Epithelial cell of esophagus (primary cell): ENCODE measurements at regions not wholly inside any gene's neighbourhood (a gene's known extent, or its start where the extent isn't known, plus 50 kb on each side); places are given as distances from the start of the nearest gene placed in this dataset.
"Not testable (repeated sequence)": the region's sequence is repeated elsewhere in the genome, so short reads cannot be mapped to it uniquely, and the experiment has no call there.

Experiments
- DNase-seq: peaks from one replicate; pipeline ENCODE4 v3.0.0; 2010; ENCODE audit warnings: low read depth
- H3K4me3 ChIP-seq: 2 replicates; pipeline ENCODE4 v1.5.1; 2011; ENCODE audit warnings: mild to moderate bottlenecking, low read length, control low read depth
- CTCF ChIP-seq: IDR thresholded peaks from 2 replicates; pipeline ENCODE4 v1.5.1; 2011; ENCODE audit warnings: low read depth, mild to moderate bottlenecking, low read length, control low read depth, inconsistent platforms; ENCODE audit not compliant: insufficient read depth; ENCODE audit errors: missing control alignments

- H3K4me3 ChIP-seq, result no peak overlapping the region
- no peak for TF ChIP-seq CTCF
- DNase-seq, result no peak
These were observed 64.5 kb upstream of the MPP7 start for GRCh38 chr10:28367413-28367812.

GRCh38 chr10:28367929-28368484 is 65.1 kb upstream of the MPP7 start:
- DNase-seq, result peak; percentile 58
- no peak for TF ChIP-seq CTCF
- no peak overlapping the region for H3K4me3 ChIP-seq

- no peak for TF ChIP-seq CTCF
- no peak overlapping the region for H3K4me3 ChIP-seq
- DNase-seq, result no peak
These were observed 67.4 kb upstream of the MPP7 start for GRCh38 chr10:28370107-28370835.

- not testable (repeated sequence) for H3K4me3 ChIP-seq, DNase-seq
These were observed 68.8 kb upstream of the MPP7 start for GRCh38 chr10:28371638-28372037.

- H3K4me3 ChIP-seq, result no peak overlapping the region
- DNase-seq, result no peak
- TF ChIP-seq CTCF, result no peak
These were observed 71.2 kb upstream of the MPP7 start for GRCh38 chr10:28374036-28374435.

- no peak for TF ChIP-seq CTCF
- peak; percentile 95 for DNase-seq
- no peak overlapping the region for H3K4me3 ChIP-seq
These were observed 72.8 kb upstream of the MPP7 start for GRCh38 chr10:28375399-28376354.

GRCh38 chr10:28378986-28379585 is 76.2 kb upstream of the MPP7 start:
- no peak for TF ChIP-seq CTCF
- no peak overlapping the region for H3K4me3 ChIP-seq
- DNase-seq, result no peak
